Karpas-422 (cell line): ENCODE measurements at regions not wholly inside any gene's neighbourhood (a gene's known extent, or its start where the extent isn't known, plus 50 kb on each side); places are given as distances from the start of the nearest gene placed in this dataset.

Experiments
- DNase-seq: peaks from one replicate; pipeline ENCODE4 v3.0.0-alpha.2; 2015
- H2AFZ ChIP-seq: fragments of 200-600 bp; sonication (generic); 2 replicates; pipeline ENCODE4 v1.6.1; 2014; ENCODE audit warnings: antibody characterized with exemption, low read length, mixed read lengths
- H3K27ac ChIP-seq: fragments of 200-600 bp; sonication (generic); 2 replicates; pipeline ENCODE4 v1.5.1; 2014; ENCODE audit warnings: mild to moderate bottlenecking, low read length, moderate library complexity
- H3K27me3 ChIP-seq: fragments of 200-600 bp; sonication (generic); 2 replicates; pipeline ENCODE4 v1.6.1; 2014; ENCODE audit warnings: low read length, mixed read lengths
- H3K36me3 ChIP-seq: fragments of 200-600 bp; sonication (generic); 2 replicates; pipeline ENCODE4 v1.6.1; 2014; ENCODE audit warnings: low read length, mixed read lengths; ENCODE audit not compliant: insufficient read depth
- H3K4me1 ChIP-seq: fragments of 200-600 bp; sonication (generic); 2 replicates; pipeline ENCODE4 v1.6.1; 2014; ENCODE audit warnings: mild to moderate bottlenecking, low read length, mixed read lengths
- H3K4me2 ChIP-seq: fragments of 200-600 bp; sonication (generic); 2 replicates; pipeline ENCODE4 v1.6.1; 2014; ENCODE audit warnings: low read length, low read depth, mild to moderate bottlenecking; ENCODE audit not compliant: poor library complexity, severe bottlenecking
- H3K4me3 ChIP-seq: fragments of 200-600 bp; sonication (generic); 2 replicates; pipeline ENCODE4 v1.5.1; 2014; ENCODE audit warnings: mild to moderate bottlenecking, antibody characterized with exemption, low read length, mixed read lengths
- H3K79me2 ChIP-seq: fragments of 200-600 bp; sonication (generic); 2 replicates; pipeline ENCODE4 v1.6.1; 2014; ENCODE audit warnings: mild to moderate bottlenecking, low read length, mixed read lengths
- H3K9ac ChIP-seq: fragments of 200-600 bp; sonication (generic); 2 replicates; pipeline ENCODE4 v1.6.0; 2014; ENCODE audit warnings: low read length
- H3K9me2 ChIP-seq: fragments of 200-600 bp; sonication (generic), shearing (Covaris generic); replicated peaks from 2 replicates; pipeline ENCODE4 v1.6.0; 2014; ENCODE audit warnings: mild to moderate bottlenecking, low read length, moderate library complexity; ENCODE audit not compliant: insufficient read depth
- H3K9me3 ChIP-seq: fragments of 300-700, 200-600 bp; sonication (generic); 2 replicates; pipeline ENCODE4 v1.6.1; 2014; ENCODE audit warnings: low read length, mixed read lengths
- H4K20me1 ChIP-seq: fragments of 200-600 bp; sonication (generic); 2 replicates; pipeline ENCODE4 v1.6.1; 2014; ENCODE audit warnings: mild to moderate bottlenecking, antibody characterized with exemption, low read length, low read depth; ENCODE audit not compliant: insufficient read depth

DNA sequence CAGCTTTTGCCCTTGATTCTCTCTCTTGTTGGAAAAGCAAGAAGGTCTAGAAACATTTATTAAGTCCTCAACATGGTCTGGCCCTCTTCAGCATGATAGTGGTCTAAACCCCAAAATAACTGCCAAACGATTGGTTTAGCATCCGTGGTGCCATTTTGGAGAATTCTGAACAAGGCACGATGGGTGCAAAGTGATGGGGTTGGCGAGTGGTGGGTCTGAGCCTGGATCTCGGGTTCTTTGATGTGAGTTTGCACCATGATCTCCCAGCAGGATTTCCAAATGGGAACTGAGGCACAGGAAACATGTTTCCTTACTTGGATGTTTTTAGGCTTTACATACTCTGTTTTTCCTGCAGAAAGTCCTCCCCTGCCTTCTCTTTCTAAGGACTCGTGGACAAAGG lies 240.3 kb downstream of the MYCN start:
- Histone ChIP-seq H3K79me2 (no peaks in the 10 kb centered on the region), H3K36me3 (no peaks in the 10 kb centered on the region), H3K4me1 (no peaks in the 10 kb centered on the region), H3K27ac (no peak overlapping the region), H2AFZ (no peak overlapping the region), H3K4me2 (no peak overlapping the region), H3K27me3 (no peaks in the 10 kb centered on the region), H3K9me3 (no peaks in the 10 kb centered on the region), H4K20me1 (no peaks in the 10 kb centered on the region), H3K9me2 (no peaks in the 10 kb centered on the region), H3K9ac (no peak overlapping the region), H3K4me3 (no peak overlapping the region)
- DNase-seq, result no peak

DNA sequence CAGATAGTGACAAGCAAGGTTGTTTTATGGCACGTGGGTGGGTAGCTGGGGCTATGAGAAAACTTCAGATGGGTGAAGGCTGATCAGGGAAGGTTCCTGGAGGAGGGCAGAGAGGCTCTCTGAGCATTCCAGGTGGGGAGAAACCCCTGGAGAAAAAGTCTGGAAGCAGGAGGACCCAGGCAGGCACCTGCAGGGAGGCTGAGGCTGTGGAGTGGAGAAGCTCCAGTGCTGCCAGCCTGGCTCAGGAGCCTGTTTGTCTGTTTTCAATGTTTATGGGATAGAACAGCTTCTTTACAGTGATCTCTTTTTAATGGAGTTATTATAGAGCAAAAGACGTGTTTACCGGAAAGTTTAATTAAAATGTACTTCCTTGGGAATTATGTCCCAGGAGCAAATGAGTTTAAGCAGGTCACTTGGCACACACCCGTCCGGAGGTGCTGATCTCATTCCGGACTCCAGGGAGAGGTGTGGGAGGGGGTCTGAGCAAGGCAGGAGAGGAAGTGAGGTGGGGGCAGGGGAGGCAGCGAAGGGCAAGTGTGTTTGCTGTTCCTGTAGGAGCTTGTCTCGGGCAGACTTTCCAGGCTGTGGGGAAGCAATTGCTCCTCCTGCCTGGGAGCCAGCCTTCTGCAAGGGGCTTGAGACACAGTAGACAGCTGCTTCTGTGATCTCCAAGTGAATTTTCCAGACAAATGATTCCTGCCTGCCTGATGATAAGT lies 239.5 kb downstream of the MYCN start:
- no peaks in the 10 kb centered on the region for H3K36me3 ChIP-seq
- H3K79me2 ChIP-seq, result no peaks in the 10 kb centered on the region
- H3K9me3 ChIP-seq, result no peaks in the 10 kb centered on the region
- no peak overlapping the region for H2AFZ ChIP-seq
- no peaks in the 10 kb centered on the region for H3K4me1 ChIP-seq
- no peaks in the 10 kb centered on the region for H4K20me1 ChIP-seq
- no peaks in the 10 kb centered on the region for H3K9me2 ChIP-seq
- no peak overlapping the region for H3K4me3 ChIP-seq
- no peak overlapping the region for H3K9ac ChIP-seq
- H3K27me3 ChIP-seq, result no peaks in the 10 kb centered on the region
- DNase-seq, result no peak
- no peak overlapping the region for H3K4me2 ChIP-seq
- no peak overlapping the region for H3K27ac ChIP-seq

GRCh38 chr2:16178551-16179130 lies 238.3 kb downstream of the MYCN start:
- Histone ChIP-seq H3K79me2 (no peaks in the 10 kb centered on the region), H2AFZ (no peak overlapping the region), H3K9ac (no peak overlapping the region), H3K9me3 (no peaks in the 10 kb centered on the region), H3K9me2 (no peaks in the 10 kb centered on the region), H3K36me3 (no peaks in the 10 kb centered on the region), H3K4me3 (no peak overlapping the region), H4K20me1 (no peaks in the 10 kb centered on the region), H3K4me1 (no peaks in the 10 kb centered on the region), H3K4me2 (no peak overlapping the region), H3K27me3 (no peaks in the 10 kb centered on the region), H3K27ac (no peak overlapping the region)
- DNase-seq, result no peak

GRCh38 chr2:16177671-16178180 lies 237.4 kb downstream of the MYCN start:
- Histone ChIP-seq H3K4me1 (no peaks in the 10 kb centered on the region), H3K9ac (no peak overlapping the region), H3K79me2 (no peaks in the 10 kb centered on the region), H3K9me3 (no peaks in the 10 kb centered on the region), H3K36me3 (no peaks in the 10 kb centered on the region), H3K4me3 (no peak overlapping the region), H4K20me1 (no peaks in the 10 kb centered on the region), H2AFZ (no peak overlapping the region), H3K27ac (no peak overlapping the region), H3K4me2 (no peak overlapping the region), H3K27me3 (no peaks in the 10 kb centered on the region), H3K9me2 (no peaks in the 10 kb centered on the region)
- no peak for DNase-seq

GRCh38 chr2:16176971-16177480 lies 236.7 kb downstream of the MYCN start:
- H3K27me3 ChIP-seq, result no peaks in the 10 kb centered on the region
- H3K79me2 ChIP-seq, result no peaks in the 10 kb centered on the region
- H3K36me3 ChIP-seq, result no peaks in the 10 kb centered on the region
- no peak for DNase-seq
- H3K27ac ChIP-seq, result no peak overlapping the region
- H2AFZ ChIP-seq, result no peak overlapping the region
- no peaks in the 10 kb centered on the region for H4K20me1 ChIP-seq
- no peak overlapping the region for H3K4me2 ChIP-seq
- no peaks in the 10 kb centered on the region for H3K4me1 ChIP-seq
- H3K9ac ChIP-seq, result no peak overlapping the region
- H3K4me3 ChIP-seq, result no peak overlapping the region
- H3K9me3 ChIP-seq, result no peaks in the 10 kb centered on the region
- H3K9me2 ChIP-seq, result no peaks in the 10 kb centered on the region

- Histone ChIP-seq H3K27me3 (no peaks in the 10 kb centered on the region), H3K4me3 (no peak overlapping the region), H3K27ac (no peak overlapping the region), H3K36me3 (no peaks in the 10 kb centered on the region), H2AFZ (no peak overlapping the region), H4K20me1 (no peaks in the 10 kb centered on the region), H3K9me3 (no peaks in the 10 kb centered on the region), H3K9ac (no peak overlapping the region), H3K79me2 (no peaks in the 10 kb centered on the region), H3K4me2 (no peak overlapping the region), H3K9me2 (no peaks in the 10 kb centered on the region), H3K4me1 (no peaks in the 10 kb centered on the region)
- DNase-seq, result no peak
Measured at GRCh38 chr2:16175247-16175825, 235.0 kb downstream of the MYCN start.

DNA sequence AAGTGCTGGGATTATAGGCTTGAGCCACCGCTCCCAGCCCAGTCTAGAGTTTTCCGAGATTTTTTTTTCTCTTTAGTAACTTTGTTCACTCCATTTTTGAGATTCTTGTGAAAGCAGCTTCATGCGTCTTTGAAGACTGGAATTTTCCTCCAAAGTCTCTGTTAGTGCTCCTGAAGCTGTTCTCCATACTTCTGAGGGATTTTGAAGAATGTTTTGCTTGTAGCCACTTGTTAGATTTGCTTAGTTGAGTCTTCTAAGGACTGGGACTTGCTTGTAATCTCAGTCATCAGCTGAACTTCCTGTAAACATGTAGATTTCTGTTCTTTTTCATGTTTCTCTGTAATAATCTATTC lies 234.3 kb downstream of the MYCN start:
- no peaks in the 10 kb centered on the region for H3K4me1 ChIP-seq
- no peak overlapping the region for H2AFZ ChIP-seq
- no peaks in the 10 kb centered on the region for H3K36me3 ChIP-seq
- H3K27me3 ChIP-seq, result no peaks in the 10 kb centered on the region
- H3K9me3 ChIP-seq, result no peaks in the 10 kb centered on the region
- no peaks in the 10 kb centered on the region for H3K9me2 ChIP-seq
- no peak overlapping the region for H3K4me2 ChIP-seq
- H3K79me2 ChIP-seq, result no peaks in the 10 kb centered on the region
- no peaks in the 10 kb centered on the region for H4K20me1 ChIP-seq
- H3K27ac ChIP-seq, result no peak overlapping the region
- no peak overlapping the region for H3K4me3 ChIP-seq
- no peak overlapping the region for H3K9ac ChIP-seq
- no peak for DNase-seq

DNA sequence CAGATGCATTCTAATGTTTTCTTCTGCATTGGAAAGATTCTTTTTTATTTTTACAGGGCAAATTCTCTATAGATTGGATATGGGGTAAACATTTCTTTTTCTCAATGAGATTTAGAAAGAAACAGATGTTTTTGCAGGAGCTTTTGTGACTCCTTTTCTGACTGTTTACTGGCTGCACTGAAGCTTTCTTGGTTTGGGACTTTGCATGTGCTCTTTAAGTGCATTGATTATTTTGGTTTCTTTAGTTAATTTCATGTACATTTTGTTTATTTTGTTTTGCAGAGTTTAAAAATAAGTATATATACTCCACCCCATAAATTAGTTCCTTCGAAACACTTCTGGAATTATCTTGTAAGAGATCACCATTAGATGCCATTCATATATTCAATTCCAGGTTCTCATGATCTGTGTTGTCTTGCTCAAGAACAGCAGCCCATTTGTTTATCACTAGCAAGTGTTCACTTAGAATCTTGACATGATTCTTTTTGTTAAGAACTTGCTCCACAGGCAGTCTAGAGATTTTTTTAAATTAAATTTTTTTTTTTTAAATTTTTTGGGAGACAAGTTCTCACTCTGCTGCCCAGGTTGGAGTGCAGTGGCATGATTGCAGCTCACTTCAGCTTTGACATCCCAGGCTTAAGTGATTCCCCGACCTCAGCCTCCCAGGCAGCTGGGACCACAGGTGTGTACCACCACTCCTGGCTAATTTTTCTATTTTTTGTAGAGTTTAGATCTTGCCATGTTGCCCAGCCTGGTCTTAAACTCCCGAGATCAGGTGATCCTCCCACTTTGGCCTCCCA lies 233.7 kb downstream of the MYCN start:
- H3K9ac ChIP-seq, result no peak overlapping the region
- H3K36me3 ChIP-seq, result no peaks in the 10 kb centered on the region
- H3K4me1 ChIP-seq, result no peaks in the 10 kb centered on the region
- no peaks in the 10 kb centered on the region for H4K20me1 ChIP-seq
- no peak for DNase-seq
- H2AFZ ChIP-seq, result no peak overlapping the region
- no peaks in the 10 kb centered on the region for H3K9me3 ChIP-seq
- H3K4me3 ChIP-seq, result no peak overlapping the region
- H3K79me2 ChIP-seq, result no peaks in the 10 kb centered on the region
- no peaks in the 10 kb centered on the region for H3K9me2 ChIP-seq
- H3K27ac ChIP-seq, result no peak overlapping the region
- H3K4me2 ChIP-seq, result no peak overlapping the region
- no peaks in the 10 kb centered on the region for H3K27me3 ChIP-seq
